Activated naive CD8-positive, alpha-beta T cell (primary cell): ENCODE measurements at regions not wholly inside any gene's neighbourhood (a gene's known extent, or its start where the extent isn't known, plus 50 kb on each side); places are given as distances from the start of the nearest gene placed in this dataset.

Experiments used
- H3K27ac Mint-ChIP-seq: one replicate; pipeline ENCODE4 v1.8.0; 2021; ENCODE audit warnings: mixed read lengths
- H3K27me3 Mint-ChIP-seq: one replicate; pipeline ENCODE4 v1.8.0; 2021; ENCODE audit warnings: mixed read lengths
- H3K36me3 Mint-ChIP-seq: one replicate; pipeline ENCODE4 v1.8.0; 2021; ENCODE audit warnings: mixed read lengths
- H3K4me1 Mint-ChIP-seq: one replicate; pipeline ENCODE4 v1.8.0; 2021; ENCODE audit warnings: low read depth, mixed read lengths
- H3K4me3 Mint-ChIP-seq: one replicate; pipeline ENCODE4 v1.8.0; 2021; ENCODE audit warnings: mild to moderate bottlenecking, mixed read lengths
- H3K9me3 Mint-ChIP-seq: one replicate; pipeline ENCODE4 v1.8.0; 2021; ENCODE audit warnings: low read depth, mixed read lengths

- Mint-ChIP-seq H3K27ac (no peak overlapping the region), H3K27me3 (peaks cover 14% of the 10 kb centered on the region), H3K4me3 (no peak overlapping the region), H3K4me1 (no peaks in the 10 kb centered on the region), H3K36me3 (peaks cover 3% of the 10 kb centered on the region), H3K9me3 (peaks cover 7% of the 10 kb centered on the region)
Observed at GRCh38 chr6:41404182-41404845, 68.9 kb downstream of the NCR2 start.

GRCh38 chr6:41405941-41406727 is 70.7 kb downstream of the NCR2 start:
- peaks cover 3% of the 10 kb centered on the region for H3K36me3 Mint-ChIP-seq
- H3K9me3 Mint-ChIP-seq, result peaks cover 7% of the 10 kb centered on the region
- H3K4me1 Mint-ChIP-seq, result no peaks in the 10 kb centered on the region
- H3K27ac Mint-ChIP-seq, result no peak overlapping the region
- no peak overlapping the region for H3K4me3 Mint-ChIP-seq
- H3K27me3 Mint-ChIP-seq, result peaks cover 10% of the 10 kb centered on the region

DNA sequence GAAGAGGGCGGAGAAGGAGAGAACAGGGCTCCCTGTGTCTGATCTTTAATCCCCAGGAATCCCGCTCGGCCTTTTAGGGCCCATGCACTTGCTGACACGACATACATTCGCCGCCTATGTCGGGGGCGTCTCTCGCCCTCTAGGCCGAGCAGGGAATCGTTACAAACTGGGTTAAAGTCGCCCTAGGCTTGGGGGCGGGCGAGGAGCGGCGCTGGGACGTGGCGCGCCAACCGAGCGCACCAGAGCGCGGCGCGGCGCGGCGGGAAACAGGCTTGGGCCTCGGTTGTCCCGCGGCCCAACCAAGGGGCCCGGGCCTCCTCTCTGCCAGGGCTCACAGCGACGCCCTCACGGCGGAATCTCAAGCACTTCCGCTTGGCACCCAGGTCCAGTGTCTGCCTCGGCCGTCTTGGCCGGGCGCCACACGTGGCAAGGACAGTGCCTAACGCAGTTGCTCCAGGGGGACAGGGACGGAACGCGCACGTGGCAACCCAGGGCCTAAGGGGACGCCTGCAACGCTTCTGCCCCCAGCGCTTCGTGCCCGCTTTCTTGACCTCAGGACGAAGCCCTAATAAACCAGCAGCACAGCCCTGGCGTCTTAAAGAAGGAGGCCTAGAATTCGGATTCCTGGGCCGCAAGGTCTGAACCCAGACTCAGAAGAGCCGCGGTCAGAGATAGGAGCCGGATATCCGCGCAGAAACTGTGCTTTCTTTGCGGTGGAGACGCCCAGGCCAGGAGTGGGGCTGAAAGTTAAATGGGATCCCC is 71.5 kb downstream of the NCR2 start:
- Mint-ChIP-seq H3K4me3 (no peak overlapping the region), H3K27me3 (peaks cover 4% of the 10 kb centered on the region), H3K4me1 (no peaks in the 10 kb centered on the region), H3K9me3 (no peaks in the 10 kb centered on the region), H3K36me3 (no peaks in the 10 kb centered on the region), H3K27ac (no peak overlapping the region)

- Mint-ChIP-seq H3K27me3 (peaks cover 8% of the 10 kb centered on the region), H3K36me3 (no peaks in the 10 kb centered on the region), H3K9me3 (no peaks in the 10 kb centered on the region), H3K4me1 (no peaks in the 10 kb centered on the region), H3K4me3 (no peak overlapping the region), H3K27ac (no peak overlapping the region)
Observed at GRCh38 chr6:41408576-41408975, 73.2 kb downstream of the NCR2 start.

DNA sequence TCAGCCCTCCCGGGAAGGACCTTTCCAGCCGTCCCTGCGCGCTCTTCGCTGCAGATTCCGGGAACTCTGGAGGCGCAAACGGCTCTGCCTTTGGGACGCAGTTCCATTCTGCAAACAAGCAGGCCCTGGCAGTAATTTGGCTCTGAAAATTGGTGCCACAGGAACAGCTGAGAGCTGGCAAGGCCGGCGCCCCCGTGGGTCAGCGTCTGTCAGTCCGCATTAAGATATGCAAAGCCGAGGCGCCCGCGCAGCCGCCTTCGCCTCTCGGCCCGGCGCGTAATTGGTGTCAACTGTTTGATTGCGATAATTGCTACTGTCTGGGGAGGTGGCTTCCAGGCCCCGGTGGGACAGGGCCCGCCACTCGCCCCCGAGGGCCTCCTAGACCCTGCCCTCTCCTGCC is 73.6 kb downstream of the NCR2 start:
- H3K27me3 Mint-ChIP-seq, result peaks cover 8% of the 10 kb centered on the region
- H3K4me3 Mint-ChIP-seq, result no peak overlapping the region
- H3K9me3 Mint-ChIP-seq, result no peaks in the 10 kb centered on the region
- no peak overlapping the region for H3K27ac Mint-ChIP-seq
- H3K4me1 Mint-ChIP-seq, result no peaks in the 10 kb centered on the region
- H3K36me3 Mint-ChIP-seq, result no peaks in the 10 kb centered on the region

DNA sequence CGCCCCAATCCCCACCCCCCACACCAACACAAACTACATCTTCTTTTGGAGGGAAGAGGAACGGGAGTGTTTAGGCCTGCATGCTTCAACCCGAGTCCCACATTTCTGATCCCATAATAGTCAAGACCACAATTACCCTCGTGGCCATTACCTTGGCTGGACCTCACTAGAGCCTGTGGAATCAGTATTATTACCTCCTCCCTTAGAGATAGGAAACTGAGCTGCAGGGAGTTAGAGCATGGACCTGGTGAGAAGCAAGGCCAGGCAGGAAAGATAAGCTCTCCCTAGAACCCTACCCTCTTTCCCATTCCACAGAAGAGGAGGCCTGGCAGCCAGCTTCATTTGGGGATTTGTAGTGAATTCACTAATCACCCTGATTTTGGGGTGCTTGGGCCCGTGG is 74.1 kb downstream of the NCR2 start:
- no peaks in the 10 kb centered on the region for H3K36me3 Mint-ChIP-seq
- no peaks in the 10 kb centered on the region for H3K4me1 Mint-ChIP-seq
- H3K9me3 Mint-ChIP-seq, result no peaks in the 10 kb centered on the region
- H3K27me3 Mint-ChIP-seq, result peaks cover 6% of the 10 kb centered on the region
- no peak overlapping the region for H3K4me3 Mint-ChIP-seq
- H3K27ac Mint-ChIP-seq, result no peak overlapping the region

GRCh38 chr6:41411961-41412360 is 76.6 kb downstream of the NCR2 start:
- Mint-ChIP-seq H3K36me3 (no peaks in the 10 kb centered on the region), H3K4me1 (peaks cover 8% of the 10 kb centered on the region), H3K4me3 (no peak overlapping the region), H3K9me3 (no peaks in the 10 kb centered on the region), H3K27ac (no peak overlapping the region), H3K27me3 (peaks cover 17% of the 10 kb centered on the region)

DNA sequence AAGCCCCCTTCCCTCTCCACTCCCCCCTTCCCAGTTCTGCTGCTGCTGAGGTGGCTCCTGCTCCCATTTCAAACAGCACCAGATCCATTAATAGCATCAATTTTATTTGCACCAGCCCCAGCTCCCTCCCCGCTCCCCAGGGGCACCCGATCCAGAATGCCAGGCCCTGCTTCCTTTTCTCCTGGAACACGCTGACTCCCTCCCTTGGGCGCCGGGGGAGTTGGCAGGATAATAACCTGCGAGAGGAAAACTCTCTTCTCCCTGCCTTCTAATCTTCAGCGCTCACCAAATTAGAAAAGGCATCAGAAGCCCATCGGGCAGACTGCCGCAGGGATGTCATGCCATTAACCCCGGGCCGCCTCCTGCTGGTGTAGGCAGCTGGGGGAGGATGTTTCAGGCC is 77.8 kb downstream of the NCR2 start:
- H3K36me3 Mint-ChIP-seq, result no peaks in the 10 kb centered on the region

GRCh38 chr6:41416501-41416837 is 81.1 kb downstream of the NCR2 start:
- Mint-ChIP-seq H3K9me3 (no peaks in the 10 kb centered on the region), H3K4me1 (peaks cover 8% of the 10 kb centered on the region), H3K4me3 (no peak overlapping the region), H3K27me3 (peaks cover 28% of the 10 kb centered on the region), H3K36me3 (peaks cover 4% of the 10 kb centered on the region), H3K27ac (no peak overlapping the region)

More for the DNA sequence above, 77.8 kb downstream of the NCR2 start:
- Mint-ChIP-seq H3K4me3 (no peak overlapping the region), H3K27me3 (peaks cover 20% of the 10 kb centered on the region), H3K4me1 (peaks cover 8% of the 10 kb centered on the region), H3K9me3 (no peaks in the 10 kb centered on the region), H3K27ac (no peak overlapping the region)

- no peak overlapping the region for H3K27ac Mint-ChIP-seq
- H3K27me3 Mint-ChIP-seq, result peaks cover 31% of the 10 kb centered on the region
- H3K9me3 Mint-ChIP-seq, result no peaks in the 10 kb centered on the region
- H3K4me1 Mint-ChIP-seq, result peaks cover 8% of the 10 kb centered on the region
- peaks cover 4% of the 10 kb centered on the region for H3K36me3 Mint-ChIP-seq
- H3K4me3 Mint-ChIP-seq, result no peak overlapping the region
Observed at GRCh38 chr6:41418741-41419140, 83.3 kb downstream of the NCR2 start.

DNA sequence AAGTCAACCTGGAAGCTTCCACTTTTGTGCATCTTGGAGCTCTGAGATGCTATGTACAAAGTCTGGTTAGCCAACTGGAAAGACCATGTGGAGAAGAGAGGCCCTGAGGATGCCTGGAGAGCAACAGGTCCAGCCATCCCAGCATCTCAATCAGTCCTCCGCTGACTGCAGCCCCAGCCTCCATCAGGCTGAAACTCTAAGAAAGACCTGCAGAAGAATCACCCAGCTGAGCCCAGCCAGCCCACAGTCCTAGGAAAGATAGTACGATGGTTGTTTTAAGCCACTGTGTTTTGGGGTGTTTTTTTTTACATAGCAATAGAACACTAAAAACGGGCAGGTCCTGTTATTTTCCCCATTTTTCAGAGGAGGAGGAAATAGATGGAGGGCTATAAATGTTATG is 84.0 kb downstream of the NCR2 start:
- H3K36me3 Mint-ChIP-seq, result peaks cover 4% of the 10 kb centered on the region

DNA sequence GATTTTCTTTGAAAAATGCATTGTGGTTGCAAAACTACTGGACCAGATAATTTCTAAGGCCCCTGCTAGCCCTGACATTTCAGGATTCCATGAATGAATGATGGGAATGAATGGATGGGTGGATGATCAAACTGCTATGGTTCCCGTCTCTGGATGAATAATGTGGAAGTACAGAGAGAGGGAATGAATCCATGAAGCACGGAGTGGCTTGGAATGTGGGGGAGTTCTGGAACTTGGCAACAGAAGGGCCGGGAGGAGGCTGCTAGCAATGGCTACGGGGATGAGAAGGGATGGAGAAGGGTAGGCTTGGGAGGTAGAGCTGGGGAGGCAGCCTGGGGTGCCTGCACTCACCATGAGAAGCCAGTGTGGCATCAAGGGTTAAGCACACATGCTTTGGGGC is 84.8 kb downstream of the NCR2 start:
- Mint-ChIP-seq H3K4me1 (peaks cover 8% of the 10 kb centered on the region), H3K9me3 (no peaks in the 10 kb centered on the region), H3K27me3 (peaks cover 27% of the 10 kb centered on the region), H3K4me3 (no peak overlapping the region), H3K27ac (no peak overlapping the region), H3K36me3 (peaks cover 4% of the 10 kb centered on the region)

More for the DNA sequence above, 84.0 kb downstream of the NCR2 start:
- Mint-ChIP-seq H3K9me3 (no peaks in the 10 kb centered on the region), H3K4me1 (peaks cover 8% of the 10 kb centered on the region), H3K27ac (no peak overlapping the region), H3K27me3 (peaks cover 31% of the 10 kb centered on the region), H3K4me3 (no peak overlapping the region)

GRCh38 chr6:41422161-41422560 is 86.8 kb downstream of the NCR2 start:
- H3K27me3 Mint-ChIP-seq, result peaks cover 18% of the 10 kb centered on the region
- H3K9me3 Mint-ChIP-seq, result no peaks in the 10 kb centered on the region
- no peaks in the 10 kb centered on the region for H3K4me1 Mint-ChIP-seq
- no peak overlapping the region for H3K4me3 Mint-ChIP-seq
- H3K27ac Mint-ChIP-seq, result no peak overlapping the region
- H3K36me3 Mint-ChIP-seq, result peaks cover 4% of the 10 kb centered on the region

DNA sequence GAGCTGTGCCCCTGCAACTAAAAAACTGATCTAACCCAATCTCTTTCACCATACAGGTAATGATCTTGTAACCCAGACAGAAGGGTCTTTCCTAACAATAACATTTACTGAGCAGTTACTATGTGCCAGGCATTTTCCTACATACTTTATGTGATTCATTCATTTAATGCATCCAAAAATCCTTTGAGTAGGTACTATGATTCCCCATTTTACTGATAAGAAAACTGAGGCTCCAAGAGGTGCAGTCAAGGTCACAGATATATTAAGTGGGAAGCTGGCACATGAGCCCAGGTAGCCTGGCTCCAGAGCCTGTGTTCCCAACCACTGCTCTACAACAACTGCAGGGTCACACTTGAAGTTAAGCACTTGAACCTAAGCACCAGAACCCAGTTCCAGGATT is 87.6 kb downstream of the NCR2 start:
- Mint-ChIP-seq H3K9me3 (no peaks in the 10 kb centered on the region), H3K36me3 (peaks cover 4% of the 10 kb centered on the region), H3K4me3 (no peak overlapping the region), H3K27me3 (peaks cover 17% of the 10 kb centered on the region), H3K27ac (no peak overlapping the region), H3K4me1 (no peaks in the 10 kb centered on the region)

DNA sequence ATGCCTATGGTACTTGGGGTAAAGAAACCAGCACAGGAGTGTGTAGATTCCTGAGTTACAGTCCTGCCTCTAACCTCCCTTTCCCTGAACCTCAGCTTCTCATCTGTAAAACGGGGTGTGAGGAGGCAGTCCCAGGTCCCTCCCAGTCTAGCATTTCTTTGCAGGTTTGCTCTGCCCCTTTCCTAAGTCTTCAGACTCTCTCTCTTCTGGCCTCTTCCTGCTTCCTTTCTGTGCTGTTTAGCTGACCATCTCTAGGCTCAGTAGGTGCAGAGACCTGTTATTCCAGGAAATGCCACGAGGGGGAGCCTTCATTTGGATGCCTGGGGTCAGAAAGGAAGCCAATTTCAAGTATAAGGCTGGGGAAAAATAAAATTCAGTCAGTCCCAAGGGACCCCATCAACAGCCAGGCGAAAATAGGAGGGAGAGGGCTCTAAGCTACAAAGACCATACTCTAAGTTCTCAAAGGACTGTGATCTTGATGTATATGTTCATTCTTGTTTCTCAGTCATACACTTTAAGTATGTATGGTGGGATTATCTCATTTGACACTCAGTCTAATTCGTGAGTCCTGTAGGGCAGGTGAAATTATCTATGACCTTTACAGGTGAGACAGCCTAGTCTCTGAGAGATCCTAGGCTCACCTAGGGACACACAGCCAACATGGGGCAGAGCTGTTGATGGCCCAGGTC is 89.1 kb downstream of the NCR2 start:
- H3K9me3 Mint-ChIP-seq, result no peaks in the 10 kb centered on the region
- H3K27ac Mint-ChIP-seq, result no peak overlapping the region
- H3K36me3 Mint-ChIP-seq, result peaks cover under 1% of the 10 kb centered on the region
- H3K27me3 Mint-ChIP-seq, result peaks cover 17% of the 10 kb centered on the region
- no peak overlapping the region for H3K4me3 Mint-ChIP-seq
- peaks cover 9% of the 10 kb centered on the region for H3K4me1 Mint-ChIP-seq
